Uterus (tissue), 2 donors: ENCODE measurements at regions not wholly inside any gene's neighbourhood (a gene's known extent, or its start where the extent isn't known, plus 50 kb on each side); places are given as distances from the start of the nearest gene placed in this dataset.

Source experiments
- CTCF ChIP-seq, 4 experiments: fragments of 200-600 bp in 2 of 4; fragments of 450-650 bp in 2 of 4; sonication (generic) in 2 of 4; IDR thresholded peaks; one replicate each; pipeline ENCODE4 v1.5.1; 2016 to 2019; ENCODE audit warnings: antibody characterized with exemption in 4 of 4, mild to moderate bottlenecking in 2 of 4, moderate library complexity in 1 of 4
- POLR2A ChIP-seq, 2 donors: fragments of 450-650 bp; IDR thresholded peaks; one replicate each; pipeline ENCODE4 v1.6.1; 2016; ENCODE audit warnings: antibody characterized with exemption in 2 of 2, mild to moderate bottlenecking in 1 of 2, moderate library complexity in 1 of 2

- TF ChIP-seq POLR2A (IDR thresholded peaks at IDR 0.05) = no peak
- no peak for TF ChIP-seq CTCF (IDR thresholded peaks at IDR 0.05)
Observed at GRCh38 chr7:4319280-4319679, 362.8 kb upstream of the FOXK1 start.
